Naive B cell (primary cell): ENCODE measurements at regions not wholly inside any gene's neighbourhood (a gene's known extent, or its start where the extent isn't known, plus 50 kb on each side); places are given as distances from the start of the nearest gene placed in this dataset.
A peak's percentile ranks its signal among the peaks of the same experiment; 100 is the strongest.

Experiments
- ATAC-seq, 2 donors: fragments of 150-1000 bp; cut with Tn5 transposase; 2 replicates each; pipeline ENCODE4 v1.10.0; 2021; ENCODE audit warnings: low read depth in 2 of 2, mild to moderate bottlenecking in 2 of 2, moderate library complexity in 2 of 2
- DNase-seq: peaks from one replicate; pipeline ENCODE4 v3.0.0; 2022
- H3K27ac Mint-ChIP-seq, 6 donors: one replicate each; pipeline ENCODE4 v1.8.0; 2020 to 2022; ENCODE audit warnings: mild to moderate bottlenecking in 6 of 6, mixed read lengths in 6 of 6, moderate library complexity in 5 of 6, inconsistent platforms in 2 of 6
- H3K27me3 Mint-ChIP-seq, 3 donors: one replicate each; pipeline ENCODE4 v1.8.0; 2021 to 2022; ENCODE audit warnings: mixed read lengths in 3 of 3, mild to moderate bottlenecking in 1 of 3
- H3K36me3 Mint-ChIP-seq, 2 donors: one replicate each; pipeline ENCODE4 v1.8.0; 2020 to 2022; ENCODE audit warnings: mixed read lengths in 2 of 2, inconsistent platforms in 1 of 2, mild to moderate bottlenecking in 1 of 2
- H3K4me1 Mint-ChIP-seq, 3 donors: one replicate each; pipeline ENCODE4 v1.8.0; 2020 to 2022; ENCODE audit warnings: mixed read lengths in 3 of 3, inconsistent platforms in 1 of 3, mild to moderate bottlenecking in 1 of 3, moderate library complexity in 1 of 3
- H3K4me3 Mint-ChIP-seq, 8 donors: one replicate each; pipeline ENCODE4 v1.8.0; 2020 to 2022; ENCODE audit warnings: mild to moderate bottlenecking in 8 of 8, mixed read lengths in 8 of 8, moderate library complexity in 8 of 8, inconsistent platforms in 2 of 8
- H3K9me3 Mint-ChIP-seq, 7 donors: one replicate each; pipeline ENCODE4 v1.8.0; 2020 to 2022; ENCODE audit warnings: mixed read lengths in 7 of 7, mild to moderate bottlenecking in 5 of 7, inconsistent platforms in 2 of 7, moderate library complexity in 1 of 7

DNA sequence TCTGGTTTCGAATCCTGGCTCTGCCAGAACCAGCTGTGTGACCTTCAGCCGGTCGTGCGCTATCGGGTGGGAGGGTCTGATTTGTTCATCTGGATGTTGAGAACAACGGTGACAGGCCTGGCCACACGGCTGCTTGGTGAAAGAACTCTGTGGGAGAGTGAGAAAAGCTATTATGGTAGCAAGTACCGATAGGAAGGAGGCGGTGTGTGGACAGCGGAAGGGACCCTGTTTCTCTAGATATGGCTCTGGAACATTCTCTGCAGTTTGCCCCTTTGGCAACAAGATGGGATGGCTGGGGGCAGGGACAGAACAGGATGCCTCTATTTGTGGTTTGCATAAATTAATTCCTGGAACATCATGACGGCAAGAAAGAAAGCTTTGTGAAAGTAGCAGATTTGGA is 347.3 kb downstream of the AACS start:
- Mint-ChIP-seq H3K27me3 (peaks cover 0 to 16% (median 3%) of the 10 kb centered on the region in 3 donors), H3K36me3 (peaks cover under 1 to 3% of the 10 kb centered on the region in 2 donors), H3K27ac (no peak overlapping the region), H3K9me3 (peaks cover 0 to 8% (median 3%) of the 10 kb centered on the region in 7 donors), H3K4me1 (no peaks in the 10 kb centered on the region), H3K4me3 (no peak overlapping the region)
- DNase-seq, result no peak
- ATAC-seq, result no peak

DNA sequence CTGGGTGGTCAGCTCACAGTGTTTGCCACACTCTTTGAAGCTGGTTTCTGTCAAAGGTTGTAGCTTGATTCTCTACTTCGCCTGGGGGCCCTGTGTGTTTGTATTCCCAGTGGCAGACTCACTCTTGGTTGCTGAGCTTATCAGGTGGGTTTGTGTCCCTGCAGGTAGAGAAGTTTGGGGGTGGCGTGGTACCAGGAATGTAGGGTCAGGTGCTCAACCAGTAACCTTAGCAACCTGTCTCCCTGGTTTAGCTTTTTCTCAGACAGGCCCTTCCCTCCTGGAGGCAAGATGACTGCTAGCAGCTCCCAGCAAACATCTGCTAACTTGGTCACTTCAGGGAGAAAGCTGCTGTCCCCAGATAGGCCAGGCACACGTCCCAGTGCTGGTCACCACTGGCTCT is 352.2 kb downstream of the AACS start:
- no peak for ATAC-seq
- Mint-ChIP-seq H3K4me3 (no peak overlapping the region), H3K4me1 (no peaks in the 10 kb centered on the region), H3K27me3 (peaks cover 0 to 10% (median 6%) of the 10 kb centered on the region in 3 donors), H3K9me3 (peaks cover 6 to 41% (median 19%) of the 10 kb centered on the region in 7 donors), H3K36me3 (peaks cover 3 to 12% of the 10 kb centered on the region in 2 donors), H3K27ac (no peak overlapping the region)
- DNase-seq, result no peak

- Mint-ChIP-seq H3K4me3 (no peak overlapping the region), H3K27me3 (peaks cover 0 to 10% (median 6%) of the 10 kb centered on the region in 3 donors), H3K4me1 (no peaks in the 10 kb centered on the region), H3K36me3 (peaks cover 0 to 12% of the 10 kb centered on the region in 2 donors), H3K27ac (no peak overlapping the region), H3K9me3 (peaks cover 5 to 41% (median 18%) of the 10 kb centered on the region in 7 donors)
- ATAC-seq (no peak), DNase-seq (no peak)
Measured at GRCh38 chr12:125418902-125419564, 353.8 kb downstream of the AACS start.

- Mint-ChIP-seq H3K27me3 (peaks cover 0 to 6% (median under 1%) of the 10 kb centered on the region in 3 donors), H3K4me3 (no peak overlapping the region), H3K9me3 (peaks cover 5 to 26% (median 14%) of the 10 kb centered on the region in 7 donors), H3K4me1 (no peaks in the 10 kb centered on the region), H3K36me3 (peaks cover 0 to 12% of the 10 kb centered on the region in 2 donors), H3K27ac (no peak overlapping the region)
- DNase-seq (no peak), ATAC-seq (no peak)
Measured at GRCh38 chr12:125424909-125425308, 359.7 kb downstream of the AACS start.

DNA sequence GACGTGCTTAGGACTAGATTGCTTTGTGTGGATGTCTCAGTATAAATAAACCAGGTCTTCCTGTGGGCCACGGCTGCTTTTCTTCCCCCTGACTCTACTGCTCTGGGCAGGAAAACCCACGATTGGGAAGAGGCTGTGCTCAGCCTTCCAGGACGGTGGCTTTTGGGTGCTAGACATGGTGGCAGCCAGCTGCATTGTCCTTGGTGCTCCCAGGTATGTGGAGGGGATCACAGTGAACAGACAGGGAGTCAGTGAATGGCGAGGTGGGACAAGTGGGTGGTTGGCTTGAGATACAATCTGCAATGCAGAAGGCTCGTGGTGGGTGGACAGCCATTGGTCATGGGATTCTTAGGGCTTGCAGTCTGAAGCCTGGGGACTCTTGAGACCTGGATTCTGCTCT is 366.3 kb downstream of the AACS start:
- DNase-seq (no peak), ATAC-seq (no peak)
- H3K4me3 Mint-ChIP-seq, result no peak overlapping the region
- peaks cover 0 to 6% of the 10 kb centered on the region in 2 donors for H3K36me3 Mint-ChIP-seq
- peaks cover 3 to 17% (median 14%) of the 10 kb centered on the region in 3 donors for H3K27me3 Mint-ChIP-seq
- peaks cover 0 to 7% (median 2%) of the 10 kb centered on the region in 7 donors for H3K9me3 Mint-ChIP-seq
- no peak overlapping the region for H3K27ac Mint-ChIP-seq
- H3K4me1 Mint-ChIP-seq, result no peaks in the 10 kb centered on the region

GRCh38 chr12:125434131-125434530 is 368.9 kb downstream of the AACS start:
- Mint-ChIP-seq H3K4me1 (no peaks in the 10 kb centered on the region), H3K36me3 (peaks cover 0 to 6% of the 10 kb centered on the region in 2 donors), H3K27me3 (peaks cover 8 to 17% (median 14%) of the 10 kb centered on the region in 3 donors), H3K9me3 (peaks cover 0 to 7% (median 2%) of the 10 kb centered on the region in 7 donors), H3K27ac (no peak overlapping the region), H3K4me3 (no peak overlapping the region)
- DNase-seq (no peak), ATAC-seq (no peak)

DNA sequence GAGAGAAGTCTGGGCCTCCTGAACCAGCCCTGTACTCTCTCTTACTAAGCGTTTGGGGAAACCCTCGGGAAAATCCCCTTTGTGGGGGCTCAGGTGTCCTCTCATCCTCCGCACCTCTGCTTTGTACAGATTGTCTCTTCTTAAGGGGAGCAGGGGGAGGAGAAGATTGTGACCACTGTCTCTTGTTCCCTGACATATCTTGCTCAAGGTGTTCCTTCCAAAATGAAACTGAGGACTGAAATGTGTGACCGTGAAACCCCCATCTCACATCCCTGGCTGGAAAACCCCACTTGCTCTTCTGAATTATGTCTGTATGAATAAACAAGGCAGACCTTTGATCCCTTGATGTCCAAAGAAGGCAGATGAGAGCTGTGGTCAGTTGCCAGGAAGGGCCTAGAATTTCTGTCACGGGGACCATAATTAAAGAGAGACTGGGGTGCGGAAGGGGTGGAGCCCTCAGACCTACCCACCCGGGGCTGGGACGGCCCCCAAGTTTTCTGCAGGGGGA is 369.8 kb downstream of the AACS start:
- H3K27ac Mint-ChIP-seq, result peak overlapping the region in 3 of 6 donors; percentile 2 to 69 (median 5)
- H3K4me3 Mint-ChIP-seq, result no peak overlapping the region
- no peak for ATAC-seq
- DNase-seq, result no peak
- peaks cover 0 to 7% (median 2%) of the 10 kb centered on the region in 7 donors for H3K9me3 Mint-ChIP-seq
- H3K4me1 Mint-ChIP-seq, result no peaks in the 10 kb centered on the region
- H3K36me3 Mint-ChIP-seq, result peaks cover 0 to 6% of the 10 kb centered on the region in 2 donors
- H3K27me3 Mint-ChIP-seq, result peaks cover 8 to 16% (median 14%) of the 10 kb centered on the region in 3 donors

- Mint-ChIP-seq H3K4me3 (no peak overlapping the region), H3K27ac (no peak overlapping the region), H3K9me3 (peaks cover 0 to 7% (median 2%) of the 10 kb centered on the region in 7 donors), H3K36me3 (peaks cover 0 to 6% of the 10 kb centered on the region in 2 donors), H3K27me3 (peaks cover 5 to 8% (median 8%) of the 10 kb centered on the region in 3 donors), H3K4me1 (no peaks in the 10 kb centered on the region)
- no peak for DNase-seq
- no peak for ATAC-seq
Measured at GRCh38 chr12:125435871-125436270, 370.6 kb downstream of the AACS start.

DNA sequence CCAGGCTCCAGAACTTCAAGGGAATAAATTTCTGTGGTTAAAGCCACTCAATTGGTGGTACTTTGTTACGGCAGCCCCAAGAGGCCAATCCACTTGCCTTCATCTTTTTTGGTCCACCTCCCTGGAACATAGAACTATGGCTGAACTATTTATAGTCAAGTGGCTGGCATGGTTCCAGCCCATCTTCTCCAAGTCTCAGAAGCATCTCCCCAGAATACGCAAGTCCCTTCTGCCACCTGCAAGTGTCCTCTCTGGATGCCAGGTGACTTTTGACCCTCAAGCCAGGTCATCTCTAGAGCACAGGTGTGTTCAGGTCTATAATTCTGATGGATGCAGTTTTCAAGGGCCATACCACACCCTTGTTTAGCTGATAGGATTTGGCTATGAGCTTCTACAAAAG is 371.5 kb downstream of the AACS start:
- Mint-ChIP-seq H3K27me3 (peaks cover 4 to 8% (median 8%) of the 10 kb centered on the region in 3 donors), H3K27ac (no peak overlapping the region), H3K9me3 (peaks cover 0 to 7% (median 2%) of the 10 kb centered on the region in 7 donors), H3K4me3 (no peak overlapping the region), H3K36me3 (peaks cover 0 to 6% of the 10 kb centered on the region in 2 donors), H3K4me1 (no peaks in the 10 kb centered on the region)
- DNase-seq (no peak), ATAC-seq (no peak)

DNA sequence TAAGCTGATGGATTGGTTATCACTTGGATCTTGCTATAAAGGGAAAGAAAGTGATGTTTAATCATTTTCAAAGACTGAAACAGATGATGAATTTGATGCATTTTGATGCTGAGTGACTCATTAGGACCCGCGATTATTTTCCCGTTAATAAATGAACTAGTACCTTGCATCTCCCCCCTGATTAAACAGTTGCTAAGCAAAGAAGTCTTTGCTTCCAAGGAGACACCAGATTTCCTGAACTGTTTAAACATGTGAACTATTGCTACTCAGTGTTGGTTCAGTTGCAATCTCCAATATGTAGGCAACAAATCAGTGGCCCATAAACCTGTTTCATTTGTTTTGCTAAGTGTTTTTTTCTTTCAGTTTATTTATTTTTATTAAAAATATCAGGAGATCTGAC is 375.2 kb downstream of the AACS start:
- H3K27me3 Mint-ChIP-seq, result peaks cover 5 to 7% (median 7%) of the 10 kb centered on the region in 3 donors
- ATAC-seq, result no peak
- H3K27ac Mint-ChIP-seq, result no peak overlapping the region
- DNase-seq, result no peak
- H3K36me3 Mint-ChIP-seq, result no peaks in the 10 kb centered on the region
- H3K4me3 Mint-ChIP-seq, result no peak overlapping the region
- H3K4me1 Mint-ChIP-seq, result no peaks in the 10 kb centered on the region
- H3K9me3 Mint-ChIP-seq, result peaks cover 0 to 12% (median 2%) of the 10 kb centered on the region in 7 donors

- DNase-seq, result no peak
- H3K9me3 Mint-ChIP-seq, result peaks cover 0 to 27% (median 4%) of the 10 kb centered on the region in 7 donors
- H3K27ac Mint-ChIP-seq, result no peak overlapping the region
- peaks cover 0 to 7% (median 0%) of the 10 kb centered on the region in 3 donors for H3K27me3 Mint-ChIP-seq
- ATAC-seq, result no peak
- H3K4me3 Mint-ChIP-seq, result no peak overlapping the region
- no peaks in the 10 kb centered on the region for H3K4me1 Mint-ChIP-seq
- no peaks in the 10 kb centered on the region for H3K36me3 Mint-ChIP-seq
Measured at GRCh38 chr12:125443341-125443740, 378.1 kb downstream of the AACS start.

GRCh38 chr12:125451408-125451807 is 386.2 kb downstream of the AACS start:
- no peak for ATAC-seq
- H3K9me3 Mint-ChIP-seq, result peaks cover 5 to 42% (median 15%) of the 10 kb centered on the region in 7 donors
- H3K27ac Mint-ChIP-seq, result no peak overlapping the region

GRCh38 chr12:125453751-125454150 is 388.5 kb downstream of the AACS start:
- Mint-ChIP-seq H3K36me3 (peaks cover 6 to 21% of the 10 kb centered on the region in 2 donors), H3K9me3 (peaks cover 5 to 33% (median 17%) of the 10 kb centered on the region in 7 donors), H3K27me3 (peaks cover 4 to 29% (median 27%) of the 10 kb centered on the region in 3 donors), H3K27ac (no peak overlapping the region), H3K4me1 (no peaks in the 10 kb centered on the region), H3K4me3 (no peak overlapping the region)
- DNase-seq, result no peak
- ATAC-seq, result no peak

More at GRCh38 chr12:125451408-125451807, 386.2 kb downstream of the AACS start:
- Mint-ChIP-seq H3K4me3 (no peak overlapping the region), H3K36me3 (peaks cover 6 to 21% of the 10 kb centered on the region in 2 donors), H3K4me1 (no peaks in the 10 kb centered on the region), H3K27me3 (peaks cover 4 to 20% (median 11%) of the 10 kb centered on the region in 3 donors)
- DNase-seq, result no peak

DNA sequence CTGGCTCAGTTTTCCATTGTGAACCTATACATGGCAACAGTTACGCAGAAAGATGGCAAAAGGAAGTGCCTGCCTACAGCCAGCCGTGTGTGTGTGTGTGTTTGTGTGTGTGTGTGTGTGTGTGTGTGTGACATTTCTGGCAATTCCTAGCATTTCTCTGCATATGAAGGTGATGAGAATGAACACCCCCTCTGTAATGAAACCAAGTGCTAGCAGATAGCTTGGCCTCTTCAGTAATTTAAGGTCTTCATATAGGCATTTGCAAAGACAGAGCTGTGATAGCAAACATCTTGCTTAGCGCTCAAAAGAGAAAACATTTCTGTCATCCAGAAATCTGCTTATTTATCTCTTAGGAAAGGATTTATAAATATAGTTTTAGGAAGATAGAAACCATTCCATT is 389.1 kb downstream of the AACS start:
- DNase-seq (no peak), ATAC-seq (no peak)
- no peaks in the 10 kb centered on the region for H3K4me1 Mint-ChIP-seq
- no peak overlapping the region for H3K27ac Mint-ChIP-seq
- H3K27me3 Mint-ChIP-seq, result peaks cover 4 to 29% (median 27%) of the 10 kb centered on the region in 3 donors
- no peak overlapping the region for H3K4me3 Mint-ChIP-seq
- peaks cover 4 to 18% of the 10 kb centered on the region in 2 donors for H3K36me3 Mint-ChIP-seq
- H3K9me3 Mint-ChIP-seq, result peaks cover 5 to 29% (median 17%) of the 10 kb centered on the region in 7 donors
